IPS DF 4.7 (cell line): ENCODE measurements at regions not wholly inside any gene's neighbourhood (a gene's known extent, or its start where the extent isn't known, plus 50 kb on each side); places are given as distances from the start of the nearest gene placed in this dataset.

Source experiments
- DNase-seq: peaks from one replicate; pipeline ENCODE4 v3.0.0-alpha.2; 2013; ENCODE audit warnings: low spot score; ENCODE audit errors: extremely low read depth

- DNase-seq = no peak
Observed at GRCh38 chr22:48841881-48842582, 985.6 kb downstream of the BRD1 start.

DNA sequence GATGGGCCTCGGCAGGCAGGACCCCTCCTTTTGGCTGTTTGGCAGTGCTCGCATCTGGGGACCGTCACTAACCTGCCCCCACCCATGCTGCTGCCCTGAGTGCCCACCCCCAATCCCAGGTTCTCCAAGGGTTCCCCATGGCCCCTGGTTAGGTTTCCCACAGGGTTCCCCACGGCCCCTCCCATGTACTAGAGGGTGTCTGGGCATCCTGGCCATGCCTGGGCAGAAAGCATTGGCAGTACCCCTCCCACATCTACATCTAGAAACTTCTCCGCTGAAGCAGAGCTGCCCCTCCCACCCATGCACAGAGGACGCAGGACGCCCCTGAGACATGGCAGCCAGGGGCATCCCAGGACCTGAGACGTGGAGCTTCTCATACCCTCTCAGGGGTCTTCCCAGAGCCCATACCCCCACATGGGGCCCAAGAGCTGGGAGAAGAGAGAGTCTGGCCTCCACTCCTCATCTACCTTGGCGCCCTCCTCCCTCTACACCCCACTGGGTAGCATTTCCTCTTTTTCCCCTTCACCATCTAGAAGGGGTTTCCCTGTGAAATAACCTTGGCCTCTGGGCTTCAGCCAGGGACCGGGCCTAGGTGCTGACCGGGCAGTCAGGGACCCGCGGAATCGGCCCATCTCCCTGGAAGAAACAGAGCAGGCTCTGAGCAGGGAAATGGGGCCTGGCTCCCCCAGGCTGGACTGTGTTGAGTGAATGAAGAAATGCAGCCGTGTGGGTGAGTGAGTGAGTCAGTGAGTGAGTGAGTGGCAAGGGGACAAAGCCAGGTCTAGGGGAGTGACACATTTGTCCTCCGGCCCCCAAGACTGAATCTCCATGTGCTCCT lies 987.3 kb downstream of the BRD1 start:
- no peak for DNase-seq

- DNase-seq = no peak
Observed at GRCh38 chr22:48838846-48839730, 988.6 kb downstream of the BRD1 start.

GRCh38 chr22:48838376-48838775 lies 989.3 kb downstream of the BRD1 start:
- DNase-seq = no peak

GRCh38 chr22:48837341-48837935 lies 990.2 kb downstream of the BRD1 start:
- DNase-seq = no peak

GRCh38 chr22:48836673-48837340 lies 990.9 kb downstream of the BRD1 start:
- no peak for DNase-seq

DNA sequence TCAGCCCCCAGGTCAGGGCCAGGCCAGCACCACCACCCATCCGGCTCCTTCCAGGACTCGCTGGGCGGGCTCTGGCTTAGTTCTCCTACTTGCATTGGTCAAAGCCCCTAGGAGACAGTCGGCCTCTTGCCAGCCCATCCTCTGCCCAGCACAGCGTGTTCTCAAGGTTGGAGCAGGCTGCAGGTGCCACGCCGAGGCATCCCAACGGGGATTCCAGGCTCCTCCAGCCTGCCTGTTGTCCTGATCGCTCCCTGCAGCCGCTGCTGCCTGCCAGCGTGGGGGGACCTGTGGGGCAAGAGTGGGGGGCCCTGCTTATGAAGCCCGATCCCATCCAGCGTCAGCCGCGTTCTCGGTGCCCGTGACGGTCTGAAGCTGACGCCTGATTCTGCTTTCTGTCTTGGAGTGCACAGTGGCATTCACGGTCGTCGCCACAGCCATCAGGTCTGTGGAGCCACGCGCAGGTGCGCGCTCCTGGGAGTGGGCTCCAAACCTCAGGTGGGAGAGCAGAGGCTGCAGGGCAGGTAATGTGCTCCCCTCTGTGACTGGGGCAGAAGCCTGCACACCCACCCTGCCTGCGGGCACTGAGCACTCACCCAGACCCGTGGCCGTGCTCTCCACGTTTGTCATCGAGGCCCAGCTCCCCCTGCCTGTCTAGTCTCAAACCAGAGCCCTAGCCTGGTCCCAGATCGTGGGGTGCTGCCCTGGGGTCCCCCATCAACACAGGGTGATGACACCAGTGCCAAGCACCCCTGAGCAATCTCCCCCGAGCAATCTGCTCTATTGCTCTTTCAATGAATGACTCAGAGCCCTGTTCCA lies 991.6 kb downstream of the BRD1 start:
- no peak for DNase-seq

DNA sequence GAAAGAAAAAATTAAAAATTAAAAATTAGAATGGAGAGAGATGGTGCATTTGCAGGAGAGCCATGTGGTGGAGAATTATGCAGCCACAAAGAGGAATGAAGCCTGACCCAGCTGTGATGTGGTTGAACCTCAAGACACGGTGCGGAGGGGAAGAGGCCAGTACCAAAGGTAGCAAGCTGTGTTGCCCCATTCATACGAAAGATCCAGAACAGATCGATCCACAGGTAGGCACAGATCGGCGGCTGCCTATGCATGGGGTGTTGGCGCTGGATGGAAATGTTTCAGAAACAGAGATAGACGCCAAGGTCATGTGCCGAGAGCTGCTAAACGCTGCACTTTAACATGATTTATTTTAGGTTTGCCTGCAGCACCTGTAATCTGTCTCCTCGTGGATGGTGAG lies 992.3 kb downstream of the BRD1 start:
- no peak for DNase-seq

DNA sequence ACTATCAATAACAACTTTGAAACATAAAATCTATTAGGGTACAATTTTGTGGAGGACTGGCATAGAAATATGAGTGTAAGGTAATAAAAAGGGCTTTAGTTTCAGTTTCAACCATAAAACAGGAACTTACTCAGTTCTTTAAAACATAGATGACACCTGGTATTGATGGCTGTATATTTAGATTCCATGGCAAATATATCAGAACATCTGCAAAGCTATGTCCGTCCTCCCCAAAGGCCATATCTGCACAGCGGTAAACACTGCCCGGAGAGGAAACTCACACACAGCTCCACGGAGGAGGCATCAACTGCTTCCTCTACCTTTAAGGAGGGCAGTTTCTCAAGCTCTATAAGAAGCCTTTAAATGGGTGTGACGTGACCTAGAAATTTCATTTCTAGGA lies 993.3 kb downstream of the BRD1 start:
- DNase-seq = no peak

- no peak for DNase-seq
Observed at GRCh38 chr22:48832592-48832991, 995.1 kb downstream of the BRD1 start.

DNA sequence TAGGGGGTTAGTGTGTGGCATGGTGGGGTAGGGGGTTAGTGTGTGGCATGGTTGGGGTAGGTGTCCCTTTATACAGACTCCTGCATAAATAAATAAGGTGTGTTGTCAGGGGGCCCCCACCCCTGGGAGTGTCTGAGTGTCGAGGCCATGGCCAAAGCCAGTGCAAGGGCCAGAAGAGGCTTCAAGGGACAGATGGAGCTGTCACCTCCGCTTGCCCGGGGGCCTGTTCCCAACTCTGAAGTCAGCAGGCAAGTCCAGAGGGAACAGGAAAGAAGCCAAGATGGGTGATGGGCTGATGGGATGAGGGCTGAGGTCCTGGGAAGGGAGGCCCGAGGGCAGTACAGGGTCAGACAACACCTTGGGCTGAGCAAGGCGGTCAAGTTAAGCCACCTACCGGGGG lies 997.8 kb downstream of the BRD1 start:
- no peak for DNase-seq

- no peak for DNase-seq
Observed at GRCh38 chr22:48828688-48829087, 999.0 kb downstream of the BRD1 start.

- no peak for DNase-seq
Observed at GRCh38 chr22:48827904-48828555, 999.6 kb downstream of the BRD1 start.

- no peak for DNase-seq
Observed at GRCh38 chr22:48827268-48827846, 1000.3 kb downstream of the BRD1 start.

GRCh38 chr22:48826546-48826945 lies 1001.1 kb downstream of the BRD1 start:
- no peak for DNase-seq

- DNase-seq = no peak
Observed at GRCh38 chr22:48825802-48826520, 1001.7 kb downstream of the BRD1 start.

DNA sequence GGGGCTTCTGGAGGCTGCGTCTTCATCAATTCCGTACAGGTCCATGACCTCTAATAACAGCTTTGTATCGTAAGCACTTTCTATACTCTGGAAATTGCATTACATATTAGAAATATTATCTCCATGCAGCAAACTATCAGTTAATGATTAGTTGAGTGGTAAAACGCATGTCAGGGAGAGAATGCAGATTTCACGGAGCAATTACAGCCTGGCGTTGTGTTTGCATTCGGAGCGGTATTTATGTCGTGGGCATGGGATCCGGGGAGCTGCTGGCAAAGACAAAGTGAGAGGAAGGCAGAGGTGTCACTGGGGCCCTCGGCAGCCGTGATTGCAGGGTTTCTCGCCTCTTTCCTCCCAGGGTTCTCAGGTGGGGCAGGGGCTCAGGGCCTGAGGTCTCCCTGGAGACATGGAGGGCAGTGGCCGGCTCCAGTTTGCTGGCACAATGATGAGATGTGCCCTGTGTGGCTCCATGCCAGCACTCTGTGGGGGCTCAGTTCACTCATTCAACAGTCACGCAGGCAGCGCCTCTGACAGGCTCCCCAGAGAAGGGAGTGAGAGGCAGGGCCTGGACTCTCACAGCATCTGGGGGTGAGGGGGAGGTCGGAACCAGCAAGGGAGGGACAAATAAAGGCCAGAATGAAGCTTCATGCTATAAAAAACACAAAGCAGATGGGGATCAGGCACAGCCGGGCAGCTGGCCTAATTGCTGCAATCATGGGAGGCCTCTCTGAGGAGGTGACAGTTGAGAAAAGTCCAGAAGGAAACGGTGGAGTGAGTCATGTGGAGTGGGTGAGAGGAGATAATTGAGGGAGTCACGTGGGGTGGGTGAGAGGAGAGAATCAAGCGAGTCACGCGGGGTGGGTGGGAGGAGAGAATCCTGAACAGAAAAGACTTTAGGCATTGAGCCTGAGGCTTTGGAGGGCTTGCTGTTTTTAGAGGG lies 1002.7 kb downstream of the BRD1 start:
- no peak for DNase-seq
